GM19438 (cell line): ENCODE measurements at regions not wholly inside any gene's neighbourhood (a gene's known extent, or its start where the extent isn't known, plus 50 kb on each side); places are given as distances from the start of the nearest gene placed in this dataset.
"Not testable (repeated sequence)": the region's sequence is repeated elsewhere in the genome, so short reads cannot be mapped to it uniquely, and the experiment has no call there.

Experiments
- ATAC-seq: cut with Tn5 transposase; IDR thresholded peaks from one replicate; pipeline ENCODE4 v1.9.1; 2021; ENCODE audit warnings: low read depth; ENCODE audit not compliant: unreplicated experiment

DNA sequence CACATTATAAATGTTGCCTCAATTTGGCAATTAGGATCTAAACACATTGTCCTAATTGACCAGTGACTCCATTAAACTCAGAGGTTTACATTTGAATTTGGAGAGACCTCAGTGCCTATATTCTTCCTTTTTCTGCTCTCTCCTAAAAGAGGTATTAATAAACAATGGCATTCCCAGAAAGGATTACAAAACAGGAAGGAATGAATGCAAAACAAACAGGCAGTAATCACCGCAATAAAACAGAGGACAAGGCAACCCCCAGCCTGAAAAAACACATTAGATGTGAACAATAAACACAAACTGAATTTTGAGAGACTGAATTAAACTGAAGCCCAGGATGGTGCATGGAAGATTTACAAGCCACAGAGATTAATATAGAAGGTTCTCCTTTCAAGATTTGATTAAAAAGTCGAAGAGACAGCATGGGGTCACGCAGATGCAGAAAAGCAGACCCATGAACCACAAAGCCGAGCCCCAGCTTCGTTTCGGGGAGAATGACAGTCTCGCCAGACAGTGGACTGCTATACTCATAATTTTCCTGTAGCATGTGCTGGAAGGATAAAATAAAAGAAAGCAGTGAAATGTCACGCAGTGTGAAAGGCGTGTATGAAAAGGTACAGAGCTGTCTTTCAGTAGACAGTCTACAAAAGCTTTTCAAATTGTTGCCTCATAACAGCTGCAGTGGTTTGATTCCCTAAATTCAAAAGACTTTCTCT, 503.0 kb downstream of the LIG4 start:
- ATAC-seq = no peak

DNA sequence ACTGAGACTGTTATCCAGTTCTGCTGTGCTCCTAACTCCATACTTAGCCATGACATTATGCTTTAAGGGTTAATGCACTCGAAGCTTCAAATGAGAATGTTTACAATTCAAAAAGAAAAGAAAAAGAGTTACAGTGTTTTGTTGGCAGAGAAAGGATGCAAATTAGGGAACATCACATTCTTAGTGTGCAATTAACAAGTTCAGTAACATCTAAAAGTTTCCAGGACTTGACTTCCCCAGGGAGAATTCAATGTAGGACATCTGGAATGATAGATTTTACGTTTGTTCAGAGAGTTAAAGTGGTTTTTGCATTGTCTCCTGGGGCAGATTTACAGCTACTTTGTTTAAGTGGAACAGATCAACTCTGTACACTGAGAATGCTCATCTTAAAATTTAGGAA, 525.2 kb downstream of the LIG4 start:
- ATAC-seq = no peak

DNA sequence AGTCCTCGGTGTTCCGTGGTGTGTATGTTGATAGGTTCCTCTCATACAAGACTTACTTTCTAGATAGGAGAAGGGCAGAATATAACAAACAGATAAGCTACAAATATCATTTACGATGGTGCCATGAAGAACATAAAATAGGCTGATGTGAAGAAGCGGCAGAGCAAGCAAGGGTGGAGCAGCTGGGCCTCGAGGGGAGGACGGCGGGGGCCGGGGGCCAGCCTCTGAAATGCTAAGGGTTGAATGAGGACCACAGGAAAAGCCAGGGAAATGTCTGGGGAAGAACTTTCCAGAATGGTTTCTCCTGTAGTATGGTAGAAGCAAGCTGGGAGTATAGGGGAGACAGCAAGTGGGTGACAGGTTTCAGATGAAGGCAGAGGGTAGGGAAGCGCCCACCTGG, 529.5 kb downstream of the LIG4 start:
- no peak for ATAC-seq

GRCh38 chr13:107681600-107681999, 533.7 kb downstream of the LIG4 start:
- no peak for ATAC-seq

DNA sequence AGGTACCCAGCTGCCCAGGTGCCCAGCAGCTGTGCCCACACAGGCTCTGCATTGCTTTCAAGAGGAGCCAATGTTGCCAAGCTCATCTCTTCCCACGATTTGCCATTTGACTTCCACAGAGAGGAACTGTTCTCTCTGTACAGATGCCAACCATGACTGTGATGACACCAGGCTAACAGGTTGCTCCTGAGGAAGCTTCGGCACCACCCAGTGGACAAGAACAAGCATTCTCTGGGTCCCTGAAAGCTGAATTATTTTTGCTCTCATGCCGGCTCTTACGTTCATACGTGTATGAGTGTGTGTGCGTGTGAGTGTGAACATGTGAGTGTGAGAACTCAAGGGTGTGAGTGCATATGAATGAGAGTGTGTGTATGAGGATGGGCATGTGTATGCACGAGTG, 535.2 kb downstream of the LIG4 start:
- ATAC-seq = no peak

- no peak for ATAC-seq
Observed at GRCh38 chr13:107678075-107678689, 537.2 kb downstream of the LIG4 start.

GRCh38 chr13:107675847-107676550, 539.3 kb downstream of the LIG4 start:
- ATAC-seq = no peak

DNA sequence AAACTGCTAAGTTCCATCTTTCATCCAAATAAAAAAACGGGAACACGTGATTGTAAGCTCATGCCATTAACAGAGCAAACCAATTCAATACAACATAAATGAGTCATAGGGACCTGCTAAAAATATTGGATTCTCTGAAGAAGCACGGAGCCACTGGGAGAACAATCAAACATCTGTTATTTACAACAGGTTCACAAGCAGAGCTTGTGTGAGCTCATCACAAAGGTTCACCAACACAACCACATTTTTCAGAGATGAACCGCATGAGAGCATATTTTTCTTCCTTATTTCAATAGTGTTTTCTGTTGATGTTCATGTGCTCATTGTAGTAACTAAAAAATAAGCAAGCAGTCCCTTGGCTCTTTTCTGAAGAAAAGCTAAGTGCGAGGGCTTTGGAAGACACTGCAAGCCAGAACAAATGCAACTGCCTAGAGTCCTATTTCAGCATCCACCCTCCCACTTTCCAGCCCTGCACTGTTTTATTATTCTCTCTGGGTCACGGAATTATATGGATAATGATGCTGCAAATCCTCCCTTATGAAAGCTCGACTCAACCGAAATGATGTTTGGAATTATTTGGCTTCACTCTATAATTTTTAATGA, 545.8 kb downstream of the LIG4 start:
- no peak for ATAC-seq

- ATAC-seq = no peak
Observed at GRCh38 chr13:107665926-107666458, 549.3 kb downstream of the LIG4 start.

DNA sequence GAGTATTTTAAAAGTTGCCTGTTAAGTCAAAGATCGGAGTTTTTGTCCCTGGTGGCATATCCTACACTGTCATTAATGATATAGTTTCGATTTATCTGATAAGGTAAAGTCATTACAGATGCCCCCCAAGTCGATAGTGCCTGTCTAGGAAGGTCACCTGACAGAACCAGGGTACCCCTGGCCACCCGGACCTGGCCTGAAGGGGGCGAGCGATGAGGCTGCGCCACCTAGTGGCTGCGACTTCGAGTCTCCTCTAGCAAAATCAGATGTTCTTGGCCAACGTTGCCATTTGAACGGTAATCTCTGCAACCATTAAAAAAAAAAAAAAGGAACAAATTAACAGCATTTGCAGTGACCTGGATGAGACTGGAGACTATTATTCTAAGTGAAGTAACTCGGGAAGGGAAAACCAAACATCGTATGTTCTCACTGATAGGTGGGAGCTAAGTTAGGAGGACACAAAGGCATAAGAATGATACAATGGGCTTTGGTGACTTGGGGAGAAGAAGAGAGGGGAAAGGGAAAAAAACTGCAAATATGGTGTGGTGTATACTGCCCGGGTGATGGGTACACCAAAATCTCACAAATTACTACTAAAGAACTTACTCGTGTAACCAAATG, 565.1 kb downstream of the LIG4 start:
- no peak for ATAC-seq

- no peak for ATAC-seq
Observed at GRCh38 chr13:107649079-107649478, 566.3 kb downstream of the LIG4 start.

GRCh38 chr13:107644136-107644535, 571.2 kb downstream of the LIG4 start:
- no peak for ATAC-seq

DNA sequence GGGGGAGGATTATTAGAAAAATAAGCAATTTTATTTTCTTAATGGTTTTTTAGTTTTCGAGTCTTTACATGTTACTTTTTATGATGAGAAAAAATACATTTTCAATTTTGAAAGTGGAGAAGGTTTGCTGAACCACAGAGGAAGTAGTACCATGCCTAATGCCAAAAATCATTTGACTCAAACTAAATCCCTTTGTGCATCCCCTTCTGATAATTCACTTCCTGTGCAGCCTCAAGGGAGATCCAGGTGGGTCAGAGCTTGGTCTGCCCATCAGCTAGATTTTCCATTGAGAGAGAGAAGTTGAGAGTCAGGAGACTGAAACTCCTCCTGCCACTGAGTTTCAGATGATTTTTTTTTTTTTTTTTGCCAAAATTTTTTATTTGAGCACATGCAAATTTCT, 571.7 kb downstream of the LIG4 start:
- ATAC-seq = no peak

DNA sequence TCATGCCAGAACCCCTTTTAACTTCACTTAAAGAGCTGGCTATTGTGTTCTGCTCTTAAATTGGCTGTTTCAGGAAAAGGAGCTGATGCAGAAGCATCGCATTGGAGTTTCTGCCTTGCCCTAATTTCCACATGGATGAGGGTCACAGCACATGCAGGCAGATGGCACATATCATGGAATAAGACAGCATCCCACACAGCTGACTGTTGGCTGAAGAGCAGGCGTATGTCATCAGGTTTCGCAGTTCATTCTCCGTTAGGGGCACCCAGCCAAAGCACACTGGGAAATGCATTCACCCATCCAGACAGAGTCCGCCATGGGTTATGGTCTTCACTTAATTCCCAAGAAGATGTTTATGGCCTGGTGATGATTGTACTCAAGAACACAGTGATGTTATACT, 572.5 kb downstream of the LIG4 start:
- no peak for ATAC-seq

DNA sequence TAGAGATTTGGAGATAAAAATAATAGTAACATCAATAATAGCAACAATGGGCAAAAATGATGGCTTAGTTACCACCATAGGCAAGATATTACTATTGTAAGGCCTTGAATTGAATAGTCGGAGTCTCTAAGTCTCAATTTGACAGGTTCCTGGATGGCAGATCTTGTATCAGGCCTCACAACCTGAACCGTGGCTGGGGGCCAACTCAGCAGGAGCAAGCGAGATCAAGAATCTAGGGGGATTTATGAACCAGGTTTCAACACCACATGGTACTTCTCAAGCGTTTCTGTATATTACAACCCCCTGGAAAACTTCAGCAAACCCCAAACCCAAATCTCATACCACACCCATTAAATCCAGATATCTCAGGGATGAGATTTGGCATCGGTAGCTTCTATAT, 573.8 kb downstream of the LIG4 start:
- ATAC-seq = no peak

DNA sequence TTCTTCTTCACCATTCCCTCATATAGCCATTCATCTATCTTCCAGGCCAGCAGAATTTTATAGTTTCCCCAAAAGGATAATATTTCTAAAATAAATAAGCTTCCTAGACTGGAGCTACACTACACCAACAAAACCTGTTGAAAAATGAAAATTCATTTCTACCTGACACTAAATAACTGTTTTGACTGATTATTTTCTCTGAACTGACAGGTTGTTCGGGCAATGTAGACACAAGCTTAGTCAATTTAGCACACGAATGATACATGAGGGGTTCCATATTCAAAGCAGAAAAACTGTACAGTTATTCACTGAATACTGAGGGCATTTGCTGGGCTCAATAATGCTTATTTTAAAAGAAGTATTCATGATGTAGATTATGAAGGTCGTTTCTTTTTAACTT, 589.7 kb downstream of the LIG4 start:
- ATAC-seq = no peak

DNA sequence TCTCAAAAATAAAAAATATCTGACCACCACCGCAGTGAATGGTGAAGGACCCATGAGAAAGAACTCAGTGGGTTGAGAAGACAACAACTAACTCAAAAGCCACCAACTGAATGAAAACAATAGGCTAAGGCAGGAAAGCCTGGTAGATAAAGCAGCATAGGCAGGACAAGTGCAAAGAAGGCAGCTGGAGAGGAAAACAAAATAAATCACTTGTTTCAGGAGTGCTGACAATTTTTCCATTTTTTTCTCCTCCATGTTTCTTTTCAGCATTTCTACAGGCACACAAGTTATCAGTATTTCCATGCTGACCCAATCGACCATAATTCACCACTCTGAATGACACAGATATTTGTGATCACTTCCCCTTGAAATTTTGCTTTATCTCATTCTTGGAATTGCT, 597.8 kb downstream of the LIG4 start:
- ATAC-seq = no peak

DNA sequence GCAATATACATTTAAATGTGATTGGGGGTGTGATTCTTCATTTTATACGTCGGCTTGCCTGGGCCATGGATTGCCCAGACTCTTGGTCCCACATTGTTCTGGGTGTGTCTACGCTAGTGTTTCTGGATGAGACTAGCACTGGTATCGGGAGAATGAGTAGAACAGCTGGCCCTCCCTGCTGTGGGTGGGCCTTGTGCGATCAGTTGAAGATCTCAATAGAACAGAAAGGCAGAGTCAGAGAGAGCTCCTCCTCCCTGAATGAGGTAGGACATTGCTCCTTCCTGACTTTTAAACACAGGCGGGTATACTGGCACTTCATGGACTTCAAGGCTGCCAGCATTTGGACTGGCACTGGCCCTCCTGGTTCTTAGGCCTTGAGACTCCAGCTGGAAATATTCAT, 603.0 kb downstream of the LIG4 start:
- ATAC-seq = no peak

- ATAC-seq = no peak
Observed at GRCh38 chr13:107608736-107609135, 606.6 kb downstream of the LIG4 start.

- no peak for ATAC-seq
Observed at GRCh38 chr13:107600971-107601370, 614.4 kb downstream of the LIG4 start.

GRCh38 chr13:107596306-107596705, 619.0 kb downstream of the LIG4 start:
- ATAC-seq = not testable (repeated sequence)
